ENCODE measurements at regions not wholly inside any gene's neighbourhood (a gene's known extent, or its start where the extent isn't known, plus 50 kb on each side); places are given as distances from the start of the nearest gene placed in this dataset.
A peak's percentile ranks its signal among the peaks of the same experiment; 100 is the strongest.

DNA sequence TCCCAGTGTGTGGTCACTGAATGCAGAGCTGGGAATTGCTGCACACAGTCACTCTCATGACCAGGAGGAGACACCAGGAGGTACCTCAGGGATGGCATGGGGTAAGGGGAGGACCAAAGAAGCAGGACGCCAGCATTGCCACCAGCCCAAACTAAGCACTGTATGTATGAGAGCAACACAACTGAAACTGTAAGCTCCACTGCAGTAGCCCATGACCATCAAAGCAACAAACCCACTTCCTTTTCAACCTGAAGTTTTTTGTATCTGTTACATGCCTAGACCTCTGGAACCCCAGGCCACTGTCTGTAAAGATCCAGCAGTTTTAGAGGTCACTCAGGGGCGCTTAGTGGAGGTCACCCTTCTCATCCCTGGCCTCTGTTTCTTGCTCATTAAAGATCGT, 164.3 kb downstream of the SETD4 start:
- DNase-seq (ENCODE audit: low read depth): no peak

DNA sequence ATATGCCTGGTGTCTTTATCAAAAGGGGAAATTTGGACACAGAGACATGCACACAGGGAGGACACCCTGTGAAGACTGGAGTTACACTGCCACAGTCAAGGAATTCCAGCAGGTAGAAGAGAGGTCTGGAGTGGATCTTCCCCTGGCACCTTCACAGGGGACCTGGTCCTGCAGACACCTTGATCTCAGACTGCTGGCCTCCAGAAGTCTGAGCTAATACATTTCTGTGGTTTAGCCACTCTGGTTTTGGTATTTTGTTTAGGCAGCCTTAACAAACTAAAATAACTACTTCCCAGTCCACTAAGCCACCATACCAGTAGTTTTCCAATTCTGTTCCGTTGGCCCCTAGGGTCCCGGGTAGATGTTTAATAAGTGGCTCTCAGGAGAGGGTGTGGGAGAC, 164.7 kb downstream of the SETD4 start:
- no peak for DNase-seq (ENCODE audit: low read depth)

DNA sequence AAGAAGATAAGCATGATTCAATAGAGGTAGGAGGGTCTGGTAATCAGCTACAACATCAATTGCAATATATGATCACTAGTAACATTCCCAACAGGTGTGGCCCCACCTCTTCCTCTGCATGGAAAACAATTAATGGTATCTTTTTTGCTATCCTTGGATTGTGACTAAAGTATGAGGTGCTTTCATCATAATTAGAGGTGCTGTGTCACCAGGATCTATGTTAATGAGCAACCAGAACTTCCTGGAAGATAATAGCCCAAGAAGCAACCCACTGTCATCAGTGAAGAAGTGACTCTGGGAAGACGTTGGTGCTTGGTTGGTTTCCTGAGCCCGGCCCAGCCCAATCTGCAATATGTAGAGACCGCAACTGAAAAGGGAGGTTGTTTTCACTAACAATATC, 167.2 kb downstream of the SETD4 start:
- no peak for DNase-seq (ENCODE audit: low read depth)

DNA sequence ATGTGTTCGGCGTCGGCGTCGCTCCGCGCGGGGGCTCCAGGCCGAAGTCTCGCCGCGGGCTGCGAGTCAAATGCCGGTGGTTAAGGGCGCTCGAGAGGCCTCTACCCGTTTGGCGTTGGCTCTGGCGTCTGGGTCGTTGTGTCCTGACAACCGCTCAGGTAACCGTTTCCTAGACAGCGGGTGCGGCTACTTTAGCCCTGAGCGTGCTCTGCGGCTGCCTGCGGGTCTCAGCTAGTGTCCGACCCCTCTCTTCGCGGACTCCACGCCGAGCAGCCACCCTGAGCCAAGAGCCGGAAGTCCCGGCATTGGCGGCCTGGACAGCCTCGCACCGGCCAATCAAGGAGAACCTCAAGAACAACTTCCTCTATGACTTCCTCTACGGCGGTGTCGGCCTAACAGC, 173.4 kb downstream of the SETD4 start:
- DNase-seq (ENCODE audit: low read depth): no peak

DNA sequence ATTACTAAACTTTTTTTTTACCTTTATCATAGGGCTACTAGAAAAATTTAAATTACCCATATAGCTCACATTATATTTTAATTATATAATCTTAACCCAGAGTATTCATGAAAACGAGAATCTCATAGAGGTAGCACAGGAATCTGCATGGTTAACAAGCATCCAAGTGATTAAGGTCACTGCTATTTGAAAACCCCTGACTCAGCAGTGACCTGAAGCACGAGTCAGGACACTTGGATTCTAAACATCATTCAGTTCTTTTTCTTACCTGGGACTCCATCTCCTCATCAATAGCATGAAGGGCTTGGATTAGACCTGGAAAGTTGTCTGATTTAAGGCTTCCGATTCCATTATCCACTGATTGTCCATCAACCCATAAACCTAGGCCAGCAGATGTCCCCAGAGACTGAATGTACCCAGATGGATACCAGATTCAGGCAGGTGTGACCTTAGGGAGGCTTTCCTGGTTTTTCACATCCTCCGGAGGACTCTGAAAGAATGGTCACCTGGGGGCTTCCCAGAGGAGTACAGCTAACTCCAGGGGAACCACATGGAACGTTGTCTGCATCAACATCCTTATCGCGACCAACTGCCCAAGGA, 174.3 kb downstream of the SETD4 start:
- DNase-seq (ENCODE audit: low read depth): no peak

DNA sequence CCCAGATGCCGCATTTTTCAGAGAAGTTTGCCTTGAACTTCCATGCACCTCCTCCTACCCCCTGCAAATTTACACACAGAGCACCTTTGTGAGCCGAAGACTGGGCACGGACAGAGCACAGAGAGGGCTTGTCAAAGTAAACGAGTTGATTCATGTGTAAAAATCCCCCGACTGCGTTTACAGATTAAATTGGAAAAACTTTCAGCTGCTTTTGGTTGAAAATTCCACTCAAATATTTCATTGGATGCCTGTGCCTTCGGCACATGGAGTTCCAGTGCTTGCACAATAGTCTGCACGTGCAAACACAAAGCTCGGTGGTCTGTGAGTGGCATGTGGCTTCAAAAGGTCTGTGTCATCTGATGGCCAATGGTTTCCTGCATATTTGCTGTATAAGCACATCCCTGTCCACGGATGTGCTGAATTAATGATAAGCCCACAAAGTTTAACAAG, 177.5 kb downstream of the SETD4 start:
- DNase-seq (ENCODE audit: low read depth): peak; percentile 5

DNA sequence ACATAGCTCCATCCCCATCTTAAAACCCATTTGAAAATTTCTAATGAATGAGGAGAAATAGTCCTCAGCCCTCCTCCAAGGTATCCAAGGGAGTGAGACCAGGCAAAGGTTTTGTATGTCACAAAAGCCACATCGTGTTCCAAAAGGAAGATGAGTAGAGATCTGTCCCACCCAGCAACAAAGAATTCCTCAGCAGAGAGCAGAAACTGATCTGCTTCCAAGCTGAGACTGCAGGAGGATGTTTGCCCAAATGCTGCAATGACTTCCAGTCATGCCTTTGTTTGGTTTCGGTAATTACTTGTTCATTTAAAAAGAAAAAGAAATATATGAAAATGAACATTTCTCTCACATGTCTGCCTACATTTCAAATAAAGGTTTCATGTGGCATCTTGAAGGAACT, 186.9 kb downstream of the SETD4 start:
- no peak for DNase-seq (ENCODE audit: low read depth)

DNA sequence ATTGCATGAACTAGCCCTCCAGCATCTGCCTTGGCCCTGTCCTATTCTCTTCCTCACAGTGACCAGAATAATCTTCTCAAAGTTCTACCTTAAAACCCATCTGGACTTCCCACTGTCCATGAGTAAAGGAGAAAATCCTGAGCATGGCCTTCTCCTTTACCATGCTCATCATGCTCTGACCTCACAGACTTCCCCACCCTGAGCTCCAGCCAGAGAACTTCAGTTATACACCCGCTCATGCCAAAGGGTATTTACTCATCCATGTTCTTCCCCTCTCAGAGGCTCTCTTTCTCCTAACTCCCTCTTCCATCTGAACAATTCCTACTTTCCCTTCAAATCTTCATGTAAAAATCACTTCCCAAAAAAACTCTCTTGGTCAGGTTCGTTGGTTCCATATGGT, 188.4 kb downstream of the SETD4 start:
- DNase-seq (ENCODE audit: low read depth): no peak

DNA sequence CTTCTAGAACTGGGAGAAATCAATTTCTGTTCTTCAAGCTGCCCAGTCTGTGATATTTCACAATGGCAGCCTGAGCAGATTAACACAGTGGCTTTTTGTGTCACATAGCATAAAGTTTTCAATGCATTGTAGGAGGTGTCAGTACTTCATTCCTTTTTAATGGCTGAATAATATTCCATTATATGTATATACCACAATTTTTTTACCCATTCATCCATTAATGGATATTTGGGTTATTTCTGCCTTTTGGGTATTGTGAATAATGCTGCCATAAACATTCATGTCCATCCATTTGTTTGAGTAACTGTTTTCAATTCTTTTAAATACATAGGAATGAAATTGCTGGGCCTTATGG, 191.5 kb downstream of the SETD4 start:
- no peak for DNase-seq (ENCODE audit: low read depth)

DNA sequence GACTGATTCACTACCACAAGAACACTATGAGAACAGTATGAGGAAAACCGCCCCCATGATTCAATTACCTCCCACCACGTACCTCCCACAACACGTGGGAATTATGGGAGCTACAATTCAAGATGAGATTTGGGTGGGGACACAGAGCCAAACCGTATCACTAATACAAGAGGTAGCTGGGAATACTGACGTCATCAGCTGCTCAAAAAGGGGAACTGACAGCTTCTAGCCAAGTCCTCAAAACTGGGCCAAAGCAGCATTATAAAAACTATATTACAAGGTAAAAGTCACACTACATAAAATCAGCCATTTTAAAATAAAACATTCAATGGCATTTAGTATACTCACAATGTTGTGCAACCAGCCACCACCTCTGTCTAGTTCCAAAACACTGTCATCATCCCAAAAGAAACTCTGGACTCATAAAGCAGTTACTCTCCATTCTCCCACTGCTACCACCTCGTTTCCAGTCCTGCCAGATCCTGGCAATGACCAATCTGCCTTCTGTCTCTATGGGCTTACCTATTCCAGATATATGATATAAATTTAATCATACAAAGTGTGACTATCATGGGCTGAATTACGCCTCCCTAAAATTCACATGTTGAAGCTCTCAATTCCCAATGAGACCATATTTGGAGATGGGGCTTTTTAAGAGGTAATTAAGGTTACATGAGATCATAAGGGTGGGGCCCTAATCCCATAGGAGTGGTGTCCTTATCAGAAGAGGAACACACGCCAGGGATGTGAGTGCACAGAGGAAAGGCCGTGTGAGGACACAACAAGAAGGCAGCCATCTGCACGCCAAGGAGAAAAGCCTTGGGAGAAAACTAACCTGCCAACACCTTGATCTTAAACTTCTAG, 192.1 kb downstream of the SETD4 start:
- DNase-seq (ENCODE audit: low read depth): no peak

DNA sequence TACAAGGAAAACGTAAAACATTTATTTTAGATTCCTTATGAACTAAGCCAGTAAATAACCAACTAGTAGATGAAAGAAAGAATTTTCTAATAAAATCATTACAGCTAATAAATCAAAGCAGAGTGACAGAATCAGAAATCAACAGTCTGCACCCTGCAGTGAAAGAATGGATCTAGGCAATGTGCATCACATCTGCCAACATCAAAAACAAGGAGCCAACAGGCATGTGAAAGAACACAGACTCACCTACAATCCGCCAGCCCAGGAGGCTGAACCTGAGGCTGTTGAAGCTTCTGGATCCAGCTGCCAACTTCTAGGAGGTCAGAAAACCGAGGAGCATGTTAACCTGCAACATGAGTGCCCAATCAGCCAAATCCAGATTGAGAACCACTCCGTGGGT, 196.3 kb downstream of the SETD4 start:
- no peak for DNase-seq (ENCODE audit: low read depth)

DNA sequence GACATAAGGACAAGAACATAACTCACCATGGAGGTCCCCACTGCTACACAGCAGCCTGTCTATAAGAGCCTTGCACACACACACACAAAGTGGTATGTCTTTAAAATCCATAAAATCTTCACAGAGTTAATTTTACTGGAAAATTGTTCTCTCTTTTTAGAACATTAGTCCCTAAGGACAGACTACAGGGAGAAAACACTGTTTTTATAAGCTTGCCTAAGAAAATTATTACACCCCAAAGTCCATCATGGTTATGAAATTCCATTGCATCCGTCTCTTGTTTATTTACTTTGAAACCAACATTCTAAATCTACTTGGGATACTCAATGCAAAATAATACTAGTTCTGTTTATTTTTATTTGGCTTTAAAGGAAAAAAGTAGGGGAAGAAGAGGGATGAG, 197.4 kb downstream of the SETD4 start:
- DNase-seq (ENCODE audit: low read depth): no peak

DNA sequence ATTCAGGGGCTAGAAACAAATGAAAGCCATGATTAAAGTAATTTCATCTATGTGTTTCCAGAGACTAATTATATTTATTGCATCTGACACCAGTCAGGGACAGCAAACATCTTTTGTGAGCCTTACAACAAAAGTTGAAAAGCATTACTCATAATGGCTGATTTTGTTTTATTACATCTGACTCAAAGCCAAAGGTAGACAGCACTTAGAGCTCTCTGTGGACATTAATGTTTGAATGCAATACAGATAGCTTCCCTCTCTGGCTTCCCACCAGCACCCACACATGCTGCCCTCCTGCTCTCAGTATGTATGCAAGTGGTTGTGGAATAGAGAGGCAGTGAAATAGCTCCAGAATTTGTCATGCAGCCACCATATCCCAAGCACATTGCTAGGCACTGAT, 198.7 kb downstream of the SETD4 start:
- DNase-seq (ENCODE audit: low read depth): no peak

DNA sequence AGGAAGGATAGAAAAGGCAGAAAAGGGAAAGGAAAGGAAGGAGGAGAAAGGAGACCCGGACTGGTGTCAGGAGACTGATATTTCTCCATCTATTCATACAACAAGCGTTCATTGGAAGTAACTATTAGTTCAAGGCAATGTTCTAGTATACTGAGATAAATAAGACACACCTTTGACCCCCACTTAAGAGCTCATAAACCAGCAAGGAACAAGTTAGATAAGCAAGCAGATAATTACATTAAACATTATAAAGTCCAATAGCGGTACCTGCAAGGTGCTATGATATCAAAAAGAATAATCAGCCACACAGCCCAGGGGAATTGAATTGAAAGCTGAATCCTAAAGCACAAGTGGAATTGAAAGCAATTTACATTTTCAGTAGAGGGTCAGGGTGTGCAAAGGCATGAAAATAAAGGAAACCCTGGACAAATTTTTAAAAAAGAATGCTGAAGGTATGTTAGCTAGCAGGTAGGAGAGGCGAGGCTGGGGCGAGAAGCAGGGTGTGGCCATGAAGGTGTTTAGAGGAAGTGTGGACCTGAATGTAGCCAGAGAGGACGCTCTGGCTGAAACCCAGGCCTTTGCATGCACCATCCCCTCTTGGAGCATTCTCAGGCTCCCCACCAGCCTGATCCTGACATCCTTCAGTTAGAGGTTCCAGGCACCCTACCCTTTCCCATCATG, 200.0 kb downstream of the SETD4 start:
- DNase-seq (ENCODE audit: low read depth): no peak

DNA sequence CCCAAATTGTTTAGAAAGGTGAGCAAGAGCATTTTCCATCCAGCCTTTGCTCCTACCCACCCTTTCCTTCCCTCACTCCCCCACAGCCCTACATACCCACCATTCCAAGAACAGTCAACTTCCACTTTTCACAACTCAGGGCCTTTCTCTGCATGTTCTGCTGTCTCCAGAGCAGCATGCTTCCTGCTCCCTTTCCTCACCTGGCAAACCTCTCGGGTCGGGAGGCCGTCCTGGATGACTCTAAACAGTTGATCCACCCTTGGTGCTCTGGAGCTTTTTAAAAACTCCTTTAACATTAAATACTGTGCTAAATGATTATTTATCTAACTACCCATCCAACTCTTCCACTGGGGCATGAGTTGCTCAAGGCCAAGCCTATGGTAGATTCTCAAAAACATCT, 200.6 kb downstream of the SETD4 start:
- DNase-seq (ENCODE audit: low read depth): no peak

DNA sequence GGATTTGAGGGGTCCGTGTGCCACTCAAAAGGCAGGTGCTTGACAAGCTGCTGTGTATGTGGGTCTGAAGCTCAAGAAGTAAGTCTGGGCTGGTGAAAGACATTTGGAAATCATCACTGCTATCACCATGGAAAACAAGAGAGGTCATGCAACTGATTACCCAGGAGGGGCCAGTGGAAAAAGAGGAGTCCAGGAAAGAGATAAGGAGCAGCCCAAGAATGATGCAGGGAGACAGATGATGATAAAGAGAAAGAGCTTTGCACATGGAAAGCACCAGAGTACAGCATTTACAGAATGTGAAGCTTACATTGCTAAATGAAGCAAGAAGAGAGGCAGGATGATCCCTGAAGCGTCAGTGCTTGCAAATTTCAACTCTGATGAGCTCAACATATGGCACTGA, 203.2 kb downstream of the SETD4 start:
- DNase-seq (ENCODE audit: low read depth): no peak

DNA sequence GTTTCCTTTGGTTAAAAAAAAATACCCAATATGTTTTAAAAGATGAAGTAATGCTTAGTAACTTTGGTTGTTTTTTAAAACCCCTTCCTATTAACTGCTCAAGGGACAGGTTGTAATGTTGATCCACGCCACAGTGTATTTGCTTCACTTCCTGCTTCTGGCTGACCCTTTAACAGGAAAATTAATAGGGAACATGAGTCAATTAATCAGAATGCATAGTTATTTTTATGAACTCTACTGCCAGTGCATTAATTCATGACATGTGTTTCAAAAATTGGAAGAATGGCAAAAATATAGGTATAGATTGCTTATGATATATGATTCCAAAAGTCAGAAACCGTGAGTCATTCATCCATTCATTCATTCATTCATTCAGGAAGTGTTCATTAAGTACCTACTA, 204.8 kb downstream of the SETD4 start:
- no peak for DNase-seq (ENCODE audit: low read depth)

DNA sequence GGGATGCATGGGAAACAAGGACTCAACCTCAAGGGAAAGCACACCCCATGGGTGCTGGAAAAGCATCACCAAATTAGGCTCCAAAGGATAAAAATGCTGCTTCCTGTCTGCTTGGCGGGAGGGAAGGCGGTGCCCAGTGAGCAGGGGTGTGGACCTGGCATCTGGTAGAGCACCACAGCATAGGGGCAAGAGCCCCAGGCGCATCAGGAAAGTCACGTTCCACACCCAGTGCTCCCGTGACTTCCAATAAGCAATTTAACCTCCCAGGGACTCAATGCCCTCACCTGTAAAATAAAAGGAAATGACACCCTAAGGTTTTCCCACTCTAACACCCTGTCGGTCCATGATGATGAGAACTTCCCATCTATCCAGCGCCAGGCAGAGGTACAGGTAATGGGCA, 206.0 kb downstream of the SETD4 start:
- DNase-seq (ENCODE audit: low read depth): no peak

DNA sequence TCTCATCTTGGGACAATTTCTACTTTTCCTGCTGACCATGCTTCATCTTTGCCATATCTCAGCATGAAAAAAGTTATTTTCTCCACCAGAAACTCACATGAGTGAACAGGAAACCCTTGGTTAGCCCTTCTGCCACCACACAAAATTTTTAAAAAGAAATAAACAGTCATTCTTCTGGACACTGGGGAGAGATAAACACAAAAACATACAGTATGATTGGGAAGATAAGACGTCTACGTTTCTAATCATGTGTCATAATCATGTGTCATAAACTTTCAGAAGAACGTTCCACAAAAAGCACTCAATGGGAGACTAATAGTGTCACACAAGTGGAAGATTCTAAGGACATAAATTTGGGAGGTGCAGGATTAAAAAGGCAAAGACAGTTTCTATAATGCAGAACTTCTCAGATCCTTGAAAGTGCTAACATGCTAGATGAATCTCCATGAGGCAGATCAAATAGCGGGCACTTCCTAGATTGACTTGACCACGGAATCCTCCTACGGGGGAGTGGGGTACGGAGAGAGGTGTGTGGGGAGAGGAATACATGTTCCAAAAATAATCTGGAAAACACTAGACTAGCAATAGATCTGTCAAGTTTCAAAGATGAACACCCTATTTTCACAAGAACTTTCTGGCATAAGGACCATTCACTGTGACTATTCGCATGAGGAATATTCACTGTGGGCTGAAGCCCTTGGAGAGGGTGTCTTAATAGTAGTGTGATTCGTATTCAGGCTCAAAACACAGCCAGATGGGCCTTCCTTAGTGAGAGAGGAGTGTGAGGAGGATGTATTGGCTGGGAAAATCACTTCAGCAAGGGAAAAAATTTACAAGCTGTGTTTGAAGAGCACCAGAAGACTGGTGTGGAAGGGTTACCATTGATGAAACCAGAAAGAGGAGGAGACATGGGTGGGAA, 206.7 kb downstream of the SETD4 start:
- DNase-seq (ENCODE audit: low read depth): no peak

DNA sequence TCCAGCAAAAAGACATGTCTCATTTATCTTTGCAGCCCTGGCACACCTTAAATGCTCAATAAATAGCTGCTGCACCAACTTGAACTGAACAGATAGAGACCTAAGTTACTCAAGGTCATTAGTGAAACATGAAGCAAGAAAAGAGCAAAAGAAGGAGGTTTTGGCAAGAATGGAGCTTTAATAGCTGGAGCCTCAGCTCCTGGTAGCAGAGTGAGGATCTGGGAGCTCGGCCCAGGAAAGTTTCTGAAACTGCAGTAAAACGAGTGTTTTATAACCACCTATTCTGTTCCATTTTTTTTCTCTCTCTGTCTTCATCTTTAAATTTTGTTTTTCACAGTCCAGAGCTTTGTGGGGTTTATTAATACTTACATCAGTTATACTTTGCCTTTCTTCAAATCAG, 207.5 kb downstream of the SETD4 start:
- DNase-seq (ENCODE audit: low read depth): no peak

DNA sequence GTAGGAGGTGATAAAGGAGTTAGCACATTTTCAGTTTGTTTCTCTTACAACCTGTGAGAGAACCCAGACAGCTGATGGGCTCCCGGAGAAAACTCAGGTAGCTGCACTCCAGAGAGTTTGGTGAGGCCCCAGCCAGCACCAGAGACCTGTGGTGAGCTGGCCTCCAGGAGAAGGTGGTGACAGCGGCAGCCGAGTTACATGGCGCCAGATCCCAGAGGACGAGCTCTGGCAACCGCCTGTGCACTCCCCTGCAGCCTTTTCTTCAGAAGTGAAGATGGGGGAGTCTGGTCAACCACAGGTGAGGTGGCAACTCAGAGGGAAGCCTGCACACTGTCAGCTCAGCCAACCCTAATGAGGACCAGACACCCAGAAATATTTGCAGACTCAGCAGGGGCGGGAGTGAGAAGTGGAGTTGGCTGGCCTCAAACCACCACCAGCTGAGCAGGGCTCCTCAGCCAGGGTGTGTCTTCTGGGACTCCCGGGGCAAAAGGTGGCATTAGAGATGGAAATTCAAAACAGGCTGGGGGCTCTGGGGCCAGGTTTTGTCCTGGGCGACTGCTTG, 209.7 kb downstream of the SETD4 start:
- DNase-seq (ENCODE audit: low read depth): no peak

DNA sequence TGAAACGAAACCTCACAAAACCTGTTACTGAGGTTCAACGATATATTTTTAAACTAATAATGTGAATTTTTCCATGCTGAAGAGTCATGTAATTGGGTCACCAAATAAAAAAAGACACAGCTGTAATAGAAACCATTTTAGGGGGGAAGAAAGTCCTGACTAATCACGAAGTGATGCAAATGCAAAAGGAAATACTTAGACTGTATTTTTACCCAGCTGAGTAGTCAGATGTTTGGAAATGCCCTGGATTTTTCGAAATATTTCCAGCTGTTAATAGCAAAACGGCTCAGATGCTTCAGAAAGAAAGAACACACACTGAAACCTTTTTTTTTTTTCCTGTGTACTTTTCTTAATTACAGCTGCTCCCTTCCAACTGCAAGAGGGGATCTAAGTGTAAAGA, 210.3 kb downstream of the SETD4 start:
- DNase-seq (ENCODE audit: low read depth): peak; percentile 50
